H1 (cell line): ENCODE measurements at regions not wholly inside any gene's neighbourhood (a gene's known extent, or its start where the extent isn't known, plus 50 kb on each side); places are given as distances from the start of the nearest gene placed in this dataset.

Source experiments
- CTCF ChIA-PET: fragments of 300-600 bp; sonication (Branson Sonifier 250); formaldehyde crosslinking; loops from one replicate; lab custom pipeline; 2021; ENCODE audit not compliant: partially characterized antibody; lab: Charles Lee
- POLR2A ChIA-PET: fragments of 300-600 bp; sonication (Branson Sonifier 250); formaldehyde crosslinking; loops from one replicate; lab custom pipeline; 2021; ENCODE audit warnings: inconsistent platforms; ENCODE audit not compliant: partially characterized antibody; lab: Charles Lee
- DNase-seq, 2 experiments: peaks; one replicate each; pipeline versions ENCODE4 v3.0.0 to v3.0.0-alpha.2; 2010 to 2022; ENCODE audit warnings: low spot score in 2 of 2, low read depth in 1 of 2, mixed read lengths in 1 of 2
- FAIRE-seq: peaks from 2 replicates; lab custom pipeline; 2011; peaks lifted over from hg19 to GRCh38; lab: Jason Lieb, UNC
- H2AFZ ChIP-seq: 2 replicates; pipeline ENCODE4 v1.8.1; 2012; ENCODE audit warnings: low read length, inconsistent platforms
- H2AK5ac ChIP-seq: 2 replicates; pipeline ENCODE4 v1.6.1; 2013; ENCODE audit warnings: low read depth, low read length
- H2BK120ac ChIP-seq: replicated peaks from 2 replicates; pipeline ENCODE3; 2013; ENCODE audit warnings: low read depth, low read length, inconsistent platforms
- H2BK12ac ChIP-seq: 2 replicates; pipeline ENCODE4 v1.6.1; 2013; ENCODE audit warnings: low read depth, low read length
- H2BK15ac ChIP-seq: 2 replicates; pipeline ENCODE4 v1.6.1; 2013; ENCODE audit warnings: low read length
- H2BK20ac ChIP-seq: 2 replicates; pipeline ENCODE4 v1.6.1; 2013; ENCODE audit warnings: low read length
- H2BK5ac ChIP-seq: 2 replicates; pipeline ENCODE4 v1.6.1; 2013; ENCODE audit warnings: low read depth, low read length
- H3K14ac ChIP-seq: 2 replicates; pipeline ENCODE4 v1.6.1; 2013; ENCODE audit warnings: inconsistent platforms; ENCODE audit not compliant: insufficient read length
- H3K18ac ChIP-seq: 2 replicates; pipeline ENCODE4 v1.6.1; 2013; ENCODE audit warnings: low read length; ENCODE audit errors: extremely low read depth
- H3K23ac ChIP-seq: 2 replicates; pipeline ENCODE4 v1.6.1; 2013; ENCODE audit warnings: inconsistent platforms; ENCODE audit not compliant: insufficient read length
- H3K23me2 ChIP-seq: 2 replicates; pipeline ENCODE4 v1.6.1; 2013; ENCODE audit warnings: low read depth, low read length
- H3K27ac ChIP-seq: 2 replicates; pipeline ENCODE4 v1.6.1; 2011; ENCODE audit warnings: low read depth, low read length, inconsistent platforms
- H3K27me3 ChIP-seq, 4 experiments: replicated peaks in 1 of 4; 1 replicate in 1 of 4; 2 replicates in 3 of 4; pipeline versions ENCODE4 v1.6.1 to v1.8.1; 2011 to 2013; ENCODE audit warnings: low read length in 3 of 4, mild to moderate bottlenecking in 3 of 4, inconsistent platforms in 2 of 4, mixed read lengths in 2 of 4, moderate library complexity in 1 of 4; ENCODE audit not compliant: control insufficient read depth in 3 of 4, insufficient read depth in 3 of 4; ENCODE audit errors: extremely low read depth in 1 of 4
- H3K36me3 ChIP-seq, 4 experiments: 2 replicates each; pipeline versions ENCODE4 v1.6.1 to v1.8.1; 2011 to 2013; ENCODE audit warnings: mild to moderate bottlenecking in 4 of 4, low read length in 3 of 4, moderate library complexity in 2 of 4, control low read depth in 1 of 4, inconsistent platforms in 1 of 4; ENCODE audit not compliant: insufficient read depth in 4 of 4, control insufficient read depth in 2 of 4
- H3K4ac ChIP-seq: replicated peaks from 2 replicates; pipeline ENCODE3; 2013; ENCODE audit warnings: low read length, low read depth, mixed read lengths, inconsistent platforms; ENCODE audit not compliant: insufficient read length
- H3K4me1 ChIP-seq, 4 experiments: replicated peaks in 1 of 4; 1 replicate in 1 of 4; 2 replicates in 3 of 4; pipeline versions ENCODE4 v1.6.1 to v1.8.1; 2011 to 2013; ENCODE audit warnings: low read length in 3 of 4, inconsistent platforms in 2 of 4, mixed read lengths in 1 of 4; ENCODE audit not compliant: insufficient read depth in 4 of 4, control insufficient read depth in 3 of 4
- H3K4me2 ChIP-seq, 2 experiments: 2 replicates each; pipeline versions ENCODE4 v1.6.1 to v1.8.1; 2011 to 2013; ENCODE audit warnings: low read depth in 2 of 2, low read length in 2 of 2, control low read depth in 1 of 2, inconsistent platforms in 1 of 2, mild to moderate bottlenecking in 1 of 2; ENCODE audit not compliant: insufficient read depth in 1 of 2
- H3K4me3 ChIP-seq, 4 experiments: fragments of 200-600, 300-600 bp in 1 of 4; sonication (generic), shearing (Covaris generic), sonication (Bioruptor Twin) in 1 of 4; 2 replicates each; pipeline versions ENCODE4 v1.5.1 to v1.8.1; 2011 to 2016; ENCODE audit warnings: low read length in 4 of 4, low read depth in 3 of 4, control low read depth in 2 of 4, inconsistent platforms in 2 of 4, mild to moderate bottlenecking in 2 of 4, mixed read lengths in 1 of 4, moderate library complexity in 1 of 4; ENCODE audit not compliant: insufficient read depth in 2 of 4; ENCODE audit errors: extremely low read depth in 1 of 4
- H3K56ac ChIP-seq: replicated peaks from 2 replicates; pipeline ENCODE3; 2013; ENCODE audit warnings: low read depth, mild to moderate bottlenecking, mixed read lengths, low read length, inconsistent platforms; ENCODE audit not compliant: insufficient read length
- H3K79me1 ChIP-seq: 2 replicates; pipeline ENCODE4 v1.6.1; 2013; ENCODE audit warnings: low read depth, low read length, control low read depth
- H3K79me2 ChIP-seq, 2 experiments: 2 replicates each; pipeline versions ENCODE4 v1.6.1 to v1.8.1; 2012 to 2013; ENCODE audit warnings: low read length in 2 of 2, mild to moderate bottlenecking in 2 of 2, inconsistent platforms in 1 of 2; ENCODE audit not compliant: insufficient read depth in 2 of 2, control insufficient read depth in 1 of 2
- H3K9ac ChIP-seq, 4 experiments: replicated peaks in 1 of 4; 1 replicate in 1 of 4; 2 replicates in 3 of 4; pipeline versions ENCODE4 v1.6.1 to v1.8.1; 2011 to 2013; ENCODE audit warnings: low read depth in 3 of 4, low read length in 3 of 4, control low read depth in 2 of 4, mild to moderate bottlenecking in 2 of 4, moderate library complexity in 2 of 4, inconsistent platforms in 1 of 4; ENCODE audit errors: extremely low read depth in 1 of 4
- H3K9me3 ChIP-seq, 2 experiments: 2 replicates each; pipeline versions ENCODE4 v1.6.1 to v1.8.1; 2012 to 2013; ENCODE audit warnings: mild to moderate bottlenecking in 2 of 2, moderate library complexity in 2 of 2, control low read depth in 1 of 2, inconsistent platforms in 1 of 2, low read depth in 1 of 2, low read length in 1 of 2, mixed read lengths in 1 of 2; ENCODE audit not compliant: insufficient read depth in 2 of 2
- H4K20me1 ChIP-seq, 2 experiments: replicated peaks in 1 of 2; 2 replicates each; pipeline versions ENCODE3 to v1.8.1; 2011 to 2013; ENCODE audit warnings: inconsistent platforms in 2 of 2, low read length in 2 of 2, mild to moderate bottlenecking in 1 of 2; ENCODE audit not compliant: insufficient read depth in 2 of 2, control insufficient read depth in 1 of 2
- H4K5ac ChIP-seq: 2 replicates; pipeline ENCODE4 v1.6.1; 2013; ENCODE audit warnings: low read length, low read depth, mixed read lengths, inconsistent platforms; ENCODE audit not compliant: insufficient read length
- H4K8ac ChIP-seq: 2 replicates; pipeline ENCODE4 v1.8.0; 2013; ENCODE audit warnings: mild to moderate bottlenecking, moderate library complexity, low read length, inconsistent platforms; ENCODE audit not compliant: insufficient read depth; ENCODE audit errors: extremely low read depth
- H4K91ac ChIP-seq: replicated peaks from 2 replicates; pipeline ENCODE3; 2013; ENCODE audit warnings: low read length, mixed read lengths, inconsistent platforms; ENCODE audit not compliant: insufficient read length
- BCL11A ChIP-seq, 2 experiments: IDR thresholded peaks; one replicate each; pipeline ENCODE4 v1.6.1; 2011; ENCODE audit warnings: low read depth in 2 of 2, low read length in 2 of 2, mild to moderate bottlenecking in 2 of 2
- CBX5 ChIP-seq: fragments of 300-800, 300-1000 bp; sonication (generic); IDR thresholded peaks from 2 replicates; pipeline ENCODE4 v1.7.1; 2016; ENCODE audit warnings: antibody characterized with exemption, low read length, low read depth
- CBX8 ChIP-seq: fragments of 300-800, 300-1000 bp; sonication (generic); IDR thresholded peaks from 2 replicates; pipeline ENCODE4 v1.7.1; 2016; ENCODE audit warnings: low read depth, low read length, borderline replicate concordance
- CHD1 ChIP-seq: IDR thresholded peaks from 2 replicates; pipeline ENCODE4 v1.6.1; 2012; ENCODE audit warnings: low read depth, low read length, improper control_type of control experiment
- KDM5A ChIP-seq: fragments of 200-600 bp; IDR thresholded peaks from 2 replicates; pipeline ENCODE4 v1.7.1; 2012; ENCODE audit warnings: mild to moderate bottlenecking, low read length, inconsistent platforms, mixed read lengths
- MAX ChIP-seq: IDR thresholded peaks from 2 replicates; pipeline ENCODE4 v1.6.1; 2012; ENCODE audit warnings: inconsistent platforms
- NRF1 ChIP-seq: IDR thresholded peaks from 2 replicates; pipeline ENCODE4 v1.6.1; 2011; ENCODE audit warnings: mild to moderate bottlenecking, low read depth, low read length, improper control_type of control experiment
- PHF8 ChIP-seq: fragments of 200-600 bp; sonication (generic); conservative IDR thresholded peaks from 2 replicates; pipeline ENCODE4 v1.7.1; 2012; ENCODE audit warnings: low read depth, mild to moderate bottlenecking, inconsistent platforms, low read length, moderate library complexity
- POLR2A ChIP-seq, 2 experiments: IDR thresholded peaks; 1 replicate in 1 of 2; 2 replicates in 1 of 2; pipeline ENCODE4 v1.6.1; 2011; ENCODE audit warnings: low read depth in 2 of 2, low read length in 2 of 2, mild to moderate bottlenecking in 2 of 2; ENCODE audit errors: control extremely low read depth in 1 of 2
- POU5F1 ChIP-seq: IDR thresholded peaks from 2 replicates; pipeline ENCODE4 v1.6.1; 2011; ENCODE audit warnings: low read depth, mild to moderate bottlenecking, low read length, moderate library complexity
- RFX5 ChIP-seq: IDR thresholded peaks from 2 replicates; pipeline ENCODE4 v1.6.1; 2011; ENCODE audit warnings: low read depth, low read length, improper control_type of control experiment, borderline replicate concordance
- SIRT6 ChIP-seq: IDR thresholded peaks from one replicate; pipeline ENCODE4 v1.7.1; 2012; ENCODE audit warnings: low read length, inconsistent platforms
- SP2 ChIP-seq: IDR thresholded peaks from 2 replicates; pipeline ENCODE4 v1.6.1; 2012; ENCODE audit warnings: mild to moderate bottlenecking, low read length, inconsistent platforms
- WGBS, 2 experiments: shearing (Covaris generic) in 1 of 2; methylation state at CpG; one replicate each; pipeline versions ENCODE4 v1.1.6 to v1.1.7; 2013 to 2015; ENCODE audit warnings: low lambda C conversion rate in 2 of 2, mixed read lengths in 2 of 2, inconsistent platforms in 1 of 2, low coverage in 1 of 2, missing lambda C conversion rate in 1 of 2; ENCODE audit not compliant: insufficient replicate concordance in 2 of 2, insufficient coverage in 1 of 2, insufficient read length in 1 of 2; ENCODE audit errors: extremely low coverage in 1 of 2, missing lambda C conversion rate in 1 of 2; 5-methylcytosine and 5-hydroxymethylcytosine counted together
- TF ChIP-seq, protein P1 (sequence below), 3 experiments: IDR thresholded peaks; 1 replicate in 2 of 3; 2 replicates in 1 of 3; pipeline versions ENCODE4 v1.5.1 to v1.6.1; 2011; ENCODE audit warnings: low read length in 3 of 3, mild to moderate bottlenecking in 3 of 3, inconsistent platforms in 2 of 3, low read depth in 1 of 3, moderate library complexity in 1 of 3; ENCODE audit not compliant: insufficient read depth in 1 of 3; ENCODE audit errors: control extremely low read depth in 1 of 3

- H3K18ac ChIP-seq: no peak overlapping the region
- H4K91ac ChIP-seq: no peak overlapping the region
- CTCF ChIA-PET: no interaction called here
- H4K5ac ChIP-seq: no peak overlapping the region
- no peak overlapping the region for H3K14ac ChIP-seq
- H3K79me1 ChIP-seq: no peaks in the 10 kb centered on the region
- H2BK120ac ChIP-seq: no peak overlapping the region
- no peak overlapping the region for H3K4me2 ChIP-seq
- no peak overlapping the region for H2BK15ac ChIP-seq
- H3K4ac ChIP-seq: no peak overlapping the region
- H2BK12ac ChIP-seq: no peak overlapping the region
- H3K23ac ChIP-seq: no peak overlapping the region
- POLR2A ChIA-PET: no interaction called here
- no peak overlapping the region for H2BK20ac ChIP-seq
- no peaks in the 10 kb centered on the region for H3K79me2 ChIP-seq
- H3K4me3 ChIP-seq: no peak overlapping the region
- H2AK5ac ChIP-seq: no peak overlapping the region
- FAIRE-seq (no peak), DNase-seq (no peak)
- no peak overlapping the region for H2AFZ ChIP-seq
- H4K8ac ChIP-seq: no peak overlapping the region
- no peak overlapping the region for H3K27ac ChIP-seq
- H4K20me1 ChIP-seq: no peaks in the 10 kb centered on the region
- H3K9ac ChIP-seq: no peak overlapping the region
- no peaks in the 10 kb centered on the region for H3K27me3 ChIP-seq
- no peak overlapping the region for H3K56ac ChIP-seq
- no peak overlapping the region for H2BK5ac ChIP-seq
- no peaks in the 10 kb centered on the region for H3K4me1 ChIP-seq
- no peaks in the 10 kb centered on the region for H3K36me3 ChIP-seq
- no peaks in the 10 kb centered on the region for H3K23me2 ChIP-seq
- peaks cover 5 to 13% of the 10 kb centered on the region in 2 experiments; a peak in 2 of 4 replicates for H3K9me3 ChIP-seq
- WGBS, 2 experiments: 85% methylated on average over 1 of the region's 1 CpG; no CpG with 5 or more reads in 1 of the 2 experiments
- TF ChIP-seq RFX5: no peak
- no peak for TF ChIP-seq CBX8
- TF ChIP-seq POU5F1: no peak
- TF ChIP-seq SIRT6: no peak
- TF ChIP-seq SP2: no peak
- no peak for TF ChIP-seq KDM5A
- no peak for TF ChIP-seq NRF1
- TF ChIP-seq MAX: no peak
- no peak for TF ChIP-seq POLR2A (IDR thresholded peaks at IDR 0.05; ENCODE audit: control extremely low read depth in 1 of 2, low read depth in 2 of 2, low read length in 2 of 2)
- TF ChIP-seq, protein P1, sequence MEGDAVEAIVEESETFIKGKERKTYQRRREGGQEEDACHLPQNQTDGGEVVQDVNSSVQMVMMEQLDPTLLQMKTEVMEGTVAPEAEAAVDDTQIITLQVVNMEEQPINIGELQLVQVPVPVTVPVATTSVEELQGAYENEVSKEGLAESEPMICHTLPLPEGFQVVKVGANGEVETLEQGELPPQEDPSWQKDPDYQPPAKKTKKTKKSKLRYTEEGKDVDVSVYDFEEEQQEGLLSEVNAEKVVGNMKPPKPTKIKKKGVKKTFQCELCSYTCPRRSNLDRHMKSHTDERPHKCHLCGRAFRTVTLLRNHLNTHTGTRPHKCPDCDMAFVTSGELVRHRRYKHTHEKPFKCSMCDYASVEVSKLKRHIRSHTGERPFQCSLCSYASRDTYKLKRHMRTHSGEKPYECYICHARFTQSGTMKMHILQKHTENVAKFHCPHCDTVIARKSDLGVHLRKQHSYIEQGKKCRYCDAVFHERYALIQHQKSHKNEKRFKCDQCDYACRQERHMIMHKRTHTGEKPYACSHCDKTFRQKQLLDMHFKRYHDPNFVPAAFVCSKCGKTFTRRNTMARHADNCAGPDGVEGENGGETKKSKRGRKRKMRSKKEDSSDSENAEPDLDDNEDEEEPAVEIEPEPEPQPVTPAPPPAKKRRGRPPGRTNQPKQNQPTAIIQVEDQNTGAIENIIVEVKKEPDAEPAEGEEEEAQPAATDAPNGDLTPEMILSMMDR (IDR thresholded peaks at IDR 0.05; ENCODE audit: control extremely low read depth in 1 of 3, insufficient read depth in 1 of 3, low read depth in 1 of 3, low read length in 3 of 3): no peak
- no peak for TF ChIP-seq PHF8
- no peak for TF ChIP-seq CBX5
- no peak for TF ChIP-seq CHD1
- no peak for TF ChIP-seq BCL11A (IDR thresholded peaks at IDR 0.05; ENCODE audit: low read depth in 2 of 2, low read length in 2 of 2)
Observed at GRCh38 chr5:87048156-87048555, 219.5 kb upstream of the RASA1 start.
